GM19324 (cell line): ENCODE measurements at regions not wholly inside any gene's neighbourhood (a gene's known extent, or its start where the extent isn't known, plus 50 kb on each side); places are given as distances from the start of the nearest gene placed in this dataset.
A peak's percentile ranks its signal among the peaks of the same experiment; 100 is the strongest.
"Not testable (repeated sequence)": the region's sequence is repeated elsewhere in the genome, so short reads cannot be mapped to it uniquely, and the experiment has no call there.

Experiments
- ATAC-seq: cut with Tn5 transposase; IDR thresholded peaks from one replicate; pipeline ENCODE4 v1.9.1; 2021; ENCODE audit warnings: mild to moderate bottlenecking, moderate library complexity; ENCODE audit not compliant: unreplicated experiment, low FRiP score

- no peak for ATAC-seq
Measured at GRCh38 chr1:88466011-88466410, 218.1 kb upstream of the PKN2 start.

- ATAC-seq = no peak
Measured at GRCh38 chr1:88466899-88467580, 217.0 kb upstream of the PKN2 start.

DNA sequence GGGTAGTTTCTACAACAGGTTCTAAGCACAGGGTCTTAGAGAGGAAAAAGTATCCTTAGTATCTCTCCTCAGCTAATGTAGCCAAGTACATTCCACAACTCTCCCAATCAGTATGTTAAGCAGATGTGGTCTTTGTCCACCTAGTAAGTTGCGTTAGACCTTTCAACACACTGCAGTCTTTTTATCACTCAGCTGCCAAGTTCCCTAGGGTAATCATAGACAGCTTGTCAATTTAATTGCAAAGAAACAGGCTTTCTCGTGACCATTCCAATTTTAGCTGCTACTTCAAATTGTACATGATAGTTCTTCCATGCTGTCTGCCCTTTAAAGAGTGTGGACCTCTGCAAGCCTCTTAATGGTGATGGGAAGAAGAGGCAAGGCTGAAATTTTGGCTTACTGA is 211.8 kb upstream of the PKN2 start:
- no peak for ATAC-seq

GRCh38 chr1:88472714-88473113 is 211.4 kb upstream of the PKN2 start:
- ATAC-seq = no peak

GRCh38 chr1:88474555-88475304 is 209.3 kb upstream of the PKN2 start:
- no peak for ATAC-seq

- ATAC-seq = no peak
Measured at GRCh38 chr1:88484881-88485280, 199.2 kb upstream of the PKN2 start.

- ATAC-seq = no peak
Measured at GRCh38 chr1:88488237-88488636, 195.8 kb upstream of the PKN2 start.

GRCh38 chr1:88490676-88491075 is 193.4 kb upstream of the PKN2 start:
- ATAC-seq = no peak

DNA sequence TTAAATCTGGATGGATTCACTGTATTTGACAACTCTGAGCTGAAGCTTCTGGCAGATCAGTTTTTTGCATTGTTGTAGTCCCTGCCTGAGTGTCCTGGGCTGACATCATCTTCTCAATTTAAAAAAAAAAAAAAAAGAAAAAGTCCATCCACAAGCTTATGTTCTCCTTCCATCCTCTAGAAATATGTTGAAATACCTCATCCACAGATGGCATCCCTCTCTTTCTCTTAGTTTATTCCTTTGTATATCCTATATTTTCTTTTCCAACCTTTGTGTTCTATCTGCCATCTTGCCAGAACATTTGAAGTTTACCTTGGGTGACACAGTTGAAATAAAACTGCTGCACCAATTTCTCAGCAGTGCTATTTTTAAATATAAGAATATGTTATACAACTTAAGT is 184.4 kb upstream of the PKN2 start:
- no peak for ATAC-seq

DNA sequence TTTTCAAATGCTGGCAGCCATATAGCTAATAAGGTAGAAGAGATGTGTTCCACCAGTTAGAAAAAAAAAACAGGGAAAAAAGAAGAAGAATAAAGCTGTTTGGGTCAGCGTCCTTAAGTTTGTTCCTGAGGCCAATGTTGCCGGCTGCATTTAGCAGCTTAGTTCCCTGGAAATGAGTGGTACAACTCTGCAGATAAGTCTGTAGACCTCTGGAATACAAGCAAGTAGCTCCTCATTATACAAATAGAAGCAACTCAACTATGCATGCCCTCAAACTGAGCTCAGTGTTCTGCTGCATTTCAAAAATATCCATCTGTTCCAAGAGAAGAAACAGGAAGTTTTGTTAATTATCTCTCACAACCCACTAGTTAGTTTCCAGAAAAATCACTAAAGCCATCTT is 181.2 kb upstream of the PKN2 start:
- ATAC-seq = no peak

- ATAC-seq = no peak
Measured at GRCh38 chr1:88503646-88504045, 180.4 kb upstream of the PKN2 start.

DNA sequence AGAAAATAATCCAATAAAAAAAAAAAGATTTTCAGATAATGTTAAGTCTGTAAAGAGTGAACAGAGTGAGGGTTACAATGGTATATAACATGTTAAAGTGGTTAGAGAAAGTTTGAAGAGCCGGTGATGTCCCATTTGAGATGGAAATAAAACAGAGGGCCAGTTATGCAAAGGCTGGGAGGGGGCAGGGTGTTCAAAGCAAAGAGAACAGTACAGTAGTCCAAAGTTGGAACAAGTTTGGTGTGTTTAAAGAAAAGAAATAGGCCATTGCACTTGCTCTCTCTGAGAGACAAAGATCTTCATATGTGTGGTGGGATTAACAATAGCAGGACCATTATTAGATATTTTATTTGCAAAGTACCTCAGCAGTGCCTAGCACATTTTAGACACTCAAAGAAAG is 179.5 kb upstream of the PKN2 start:
- no peak for ATAC-seq

DNA sequence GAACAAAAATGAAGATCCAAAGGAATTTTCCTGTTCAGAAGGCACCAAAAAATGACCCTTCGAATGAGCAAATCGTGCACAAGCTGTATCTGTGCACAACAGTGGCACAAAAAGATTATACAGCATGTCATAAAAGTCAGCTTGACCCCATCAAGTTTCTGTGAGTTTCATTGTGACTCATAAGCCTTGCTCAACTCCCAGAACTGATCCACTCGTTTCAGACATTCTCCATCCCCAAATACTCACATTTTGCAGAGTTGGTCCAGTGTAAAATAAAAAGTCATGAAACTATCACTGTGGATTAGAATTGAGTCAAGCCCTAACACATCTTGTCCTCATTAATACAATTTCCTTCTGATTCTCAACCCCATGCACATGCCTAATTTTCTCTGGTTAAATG is 174.7 kb upstream of the PKN2 start:
- ATAC-seq = no peak

DNA sequence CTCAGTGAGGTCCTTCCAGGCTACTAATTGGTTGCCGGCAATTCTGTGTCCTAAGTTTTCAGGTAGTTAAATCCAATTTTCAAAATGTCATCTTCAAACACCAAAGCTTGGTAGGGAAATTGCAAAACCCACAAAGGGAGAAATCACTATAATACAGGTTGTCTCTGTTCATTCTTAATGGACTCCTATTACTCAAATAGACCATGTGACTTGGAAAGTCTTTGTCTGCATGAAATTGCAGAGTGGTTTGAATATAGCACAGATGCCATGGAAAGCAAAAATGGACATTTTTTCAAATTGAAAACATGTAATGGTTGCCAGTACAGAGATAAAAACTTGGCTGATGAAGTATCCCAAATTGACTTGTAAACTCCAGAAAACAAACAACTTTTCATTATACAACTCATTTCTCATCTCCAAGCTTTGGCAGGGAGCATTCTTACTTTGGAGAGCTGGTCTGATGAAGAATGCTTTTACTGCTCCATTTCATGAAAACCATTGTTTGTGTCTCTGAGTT is 169.5 kb upstream of the PKN2 start:
- no peak for ATAC-seq

- ATAC-seq = not testable (repeated sequence)
Measured at GRCh38 chr1:88517499-88517898, 166.6 kb upstream of the PKN2 start.

GRCh38 chr1:88519156-88519555 is 164.9 kb upstream of the PKN2 start:
- ATAC-seq = no peak

- no peak for ATAC-seq
Measured at GRCh38 chr1:88523854-88524528, 160.1 kb upstream of the PKN2 start.

- ATAC-seq = no peak
Measured at GRCh38 chr1:88526456-88526855, 157.6 kb upstream of the PKN2 start.

GRCh38 chr1:88528792-88529191 is 155.3 kb upstream of the PKN2 start:
- ATAC-seq = no peak

GRCh38 chr1:88529581-88529980 is 154.5 kb upstream of the PKN2 start:
- ATAC-seq = peak; percentile 49

DNA sequence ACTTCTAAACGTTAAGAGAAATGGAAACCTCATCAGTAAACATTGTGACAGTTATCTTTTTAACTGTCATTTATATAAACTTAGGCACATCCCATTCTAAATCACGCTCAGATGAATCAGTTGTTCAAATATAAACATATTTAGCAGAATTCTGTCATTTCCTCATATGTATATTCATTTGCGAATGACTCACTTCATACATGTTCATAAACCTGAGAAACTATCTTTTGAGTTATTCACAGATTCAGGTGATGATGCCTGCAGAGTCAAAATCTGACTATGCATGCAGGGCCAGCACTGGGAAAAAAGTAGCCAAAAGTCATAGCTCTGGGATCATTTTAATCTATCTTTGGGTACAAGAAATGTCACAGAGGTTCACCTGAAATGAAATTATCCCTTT is 153.8 kb upstream of the PKN2 start:
- ATAC-seq = no peak
